GM12892 (cell line): ENCODE measurements at regions not wholly inside any gene's neighbourhood (a gene's known extent, or its start where the extent isn't known, plus 50 kb on each side); places are given as distances from the start of the nearest gene placed in this dataset.

ENCODE experiments used
- POLR2A ChIP-seq: IDR thresholded peaks from 2 replicates; pipeline ENCODE4 v1.6.1; 2011; ENCODE audit warnings: low read depth, low read length, control low read depth
- TAF1 ChIP-seq: IDR thresholded peaks from 2 replicates; pipeline ENCODE4 v1.6.1; 2011; ENCODE audit warnings: low read depth, mild to moderate bottlenecking, control low read depth, low read length, borderline replicate concordance

DNA sequence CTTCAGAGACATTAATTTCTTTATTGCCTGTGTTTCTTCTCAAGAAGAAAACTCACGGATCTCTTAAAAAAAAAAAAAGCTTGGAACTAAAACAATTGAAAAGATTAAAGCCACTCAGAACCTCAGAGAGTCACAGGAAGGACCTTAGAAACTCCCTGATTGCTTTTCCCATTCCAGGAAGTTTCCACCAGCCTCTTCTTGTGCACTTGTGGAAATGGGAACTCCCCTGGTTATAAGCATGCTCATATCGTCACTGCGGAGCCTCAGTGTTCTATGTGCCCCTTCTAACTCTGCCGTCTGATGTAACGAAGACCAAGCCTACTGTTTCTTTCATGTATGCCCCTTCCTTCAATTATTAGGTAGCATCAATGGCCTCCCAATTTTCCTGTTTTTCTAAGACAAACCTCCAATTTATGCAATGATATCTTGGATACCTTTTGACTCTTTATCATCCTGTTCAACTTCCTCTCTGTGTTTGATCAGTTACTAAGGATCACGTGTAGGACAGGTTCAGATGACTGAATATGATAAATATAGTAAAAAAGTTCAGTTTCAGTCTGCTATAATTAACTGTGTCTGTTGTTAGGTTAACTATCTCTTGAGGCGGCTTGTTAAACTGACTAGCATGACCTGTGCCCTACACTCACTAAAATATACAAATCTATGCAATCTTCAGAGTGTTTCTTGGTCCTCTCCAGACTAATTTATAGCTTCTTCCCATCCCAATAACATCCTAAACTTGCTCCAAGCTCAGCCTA is 593.7 kb upstream of the CHAC2 start:
- TF ChIP-seq POLR2A (no peak), TAF1 (no peak)
